GM18867 (cell line): ENCODE measurements at regions not wholly inside any gene's neighbourhood (a gene's known extent, or its start where the extent isn't known, plus 50 kb on each side); places are given as distances from the start of the nearest gene placed in this dataset.

ENCODE experiments used
- ATAC-seq: cut with Tn5 transposase; IDR thresholded peaks from one replicate; pipeline ENCODE4 v1.9.1; 2021; ENCODE audit warnings: mild to moderate bottlenecking, moderate library complexity; ENCODE audit not compliant: unreplicated experiment

- ATAC-seq, result no peak
Observed at GRCh38 chr9:90032296-90033027, 427.6 kb downstream of the GADD45G start.

DNA sequence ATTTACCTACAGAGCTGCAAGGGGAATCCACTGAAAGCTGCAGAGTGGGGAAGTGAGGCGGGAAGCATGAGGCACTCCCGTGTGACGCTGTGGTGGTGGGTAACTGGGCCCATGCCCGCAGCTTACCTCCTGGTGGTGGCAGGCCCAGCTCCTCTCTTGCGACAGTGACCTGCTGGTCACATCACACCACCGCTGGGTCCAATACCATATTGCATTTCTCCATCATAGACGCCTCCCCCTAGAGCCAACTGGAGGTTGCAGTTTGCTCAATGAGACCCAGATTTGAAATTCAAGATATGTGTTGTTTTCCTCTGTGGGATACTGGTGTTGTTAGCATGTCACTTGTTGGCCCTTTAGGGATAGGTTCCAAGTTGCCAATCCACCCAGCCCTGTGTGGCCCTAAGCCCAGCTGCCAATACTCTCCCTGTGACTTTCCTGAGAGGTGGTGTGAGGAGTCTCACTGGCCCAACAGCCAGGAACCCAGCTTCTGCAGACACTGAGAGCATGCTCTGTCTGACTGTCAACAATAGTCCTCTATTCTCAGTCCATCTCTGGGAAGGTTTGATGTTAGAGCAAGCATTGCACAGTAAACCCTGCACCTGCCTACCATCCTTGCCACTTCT is 428.3 kb downstream of the GADD45G start:
- ATAC-seq, result no peak

GRCh38 chr9:90034071-90034470 is 429.3 kb downstream of the GADD45G start:
- ATAC-seq, result no peak

GRCh38 chr9:90035471-90035870 is 430.7 kb downstream of the GADD45G start:
- ATAC-seq, result no peak

GRCh38 chr9:90037146-90037797 is 432.5 kb downstream of the GADD45G start:
- ATAC-seq, result no peak

GRCh38 chr9:90038763-90039162 is 434.0 kb downstream of the GADD45G start:
- ATAC-seq, result no peak

- no peak for ATAC-seq
Observed at GRCh38 chr9:90044263-90044662, 439.5 kb downstream of the GADD45G start.

GRCh38 chr9:90044710-90045151 is 439.9 kb downstream of the GADD45G start:
- ATAC-seq, result no peak

DNA sequence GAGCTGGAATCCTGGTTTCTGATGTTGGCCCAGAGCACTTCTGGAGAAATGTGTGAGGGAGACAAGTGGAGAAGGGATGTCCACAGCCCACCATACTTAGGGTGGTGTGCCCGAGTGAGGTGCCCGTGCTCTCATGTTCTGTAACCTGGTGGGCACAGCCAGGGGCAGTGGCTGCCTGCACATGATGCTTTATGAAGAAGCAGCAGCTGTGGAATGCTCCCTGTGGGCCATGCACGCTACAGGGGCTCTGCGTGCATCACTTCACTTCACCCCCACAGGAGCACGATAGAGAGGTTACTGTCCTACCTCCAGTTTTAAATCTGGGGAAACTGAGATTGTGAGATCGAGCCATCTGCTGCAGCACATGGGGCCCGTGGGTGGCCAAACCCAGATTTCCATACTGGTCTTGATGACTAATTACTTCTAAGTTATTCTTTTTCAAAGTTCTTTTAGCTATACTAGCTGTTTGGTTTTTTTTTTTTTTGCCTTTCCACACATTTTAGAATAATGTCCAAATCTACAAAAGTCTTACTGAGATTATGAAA is 441.6 kb downstream of the GADD45G start:
- ATAC-seq, result no peak

DNA sequence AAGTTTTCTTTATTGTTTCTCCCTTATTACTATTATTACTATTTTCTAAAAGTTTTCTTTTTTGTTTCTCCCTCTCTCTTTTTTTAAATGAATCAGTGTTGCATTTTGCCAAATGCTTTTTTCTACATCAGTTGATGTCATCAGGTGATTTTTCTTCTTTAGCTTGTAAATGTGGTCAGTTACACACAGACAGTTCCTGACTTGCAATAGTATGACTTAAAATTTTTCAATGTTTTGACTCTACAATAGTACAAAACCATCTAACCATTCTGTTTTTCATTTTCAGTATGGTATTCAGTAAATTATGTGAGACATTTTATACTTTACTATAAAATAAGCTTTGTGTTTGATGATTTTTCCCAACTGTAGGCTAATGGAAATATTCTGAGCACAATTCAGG is 443.0 kb downstream of the GADD45G start:
- no peak for ATAC-seq

GRCh38 chr9:90052366-90052765 is 447.6 kb downstream of the GADD45G start:
- no peak for ATAC-seq

GRCh38 chr9:90053027-90053426 is 448.2 kb downstream of the GADD45G start:
- ATAC-seq, result no peak

DNA sequence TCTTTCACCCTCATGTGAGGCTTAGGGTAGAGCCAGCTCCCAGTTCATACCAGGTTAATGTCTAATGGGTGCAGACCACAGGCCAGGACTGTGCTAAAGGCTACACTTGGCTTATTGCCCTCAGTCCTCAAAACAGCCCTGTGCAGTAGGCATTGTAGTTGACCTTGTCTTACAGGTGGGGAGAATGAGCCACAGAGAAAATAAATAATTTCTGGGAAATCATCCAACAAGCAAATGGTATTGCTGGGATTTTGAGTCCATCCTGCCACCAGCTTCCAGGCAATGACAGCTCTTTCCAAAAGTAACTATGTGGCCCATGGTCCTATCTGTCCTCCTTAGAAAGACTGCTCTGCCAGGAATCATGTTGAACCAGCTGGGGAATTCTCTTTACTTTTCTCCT is 450.0 kb downstream of the GADD45G start:
- ATAC-seq, result no peak

GRCh38 chr9:90055226-90055625 is 450.4 kb downstream of the GADD45G start:
- ATAC-seq, result no peak

DNA sequence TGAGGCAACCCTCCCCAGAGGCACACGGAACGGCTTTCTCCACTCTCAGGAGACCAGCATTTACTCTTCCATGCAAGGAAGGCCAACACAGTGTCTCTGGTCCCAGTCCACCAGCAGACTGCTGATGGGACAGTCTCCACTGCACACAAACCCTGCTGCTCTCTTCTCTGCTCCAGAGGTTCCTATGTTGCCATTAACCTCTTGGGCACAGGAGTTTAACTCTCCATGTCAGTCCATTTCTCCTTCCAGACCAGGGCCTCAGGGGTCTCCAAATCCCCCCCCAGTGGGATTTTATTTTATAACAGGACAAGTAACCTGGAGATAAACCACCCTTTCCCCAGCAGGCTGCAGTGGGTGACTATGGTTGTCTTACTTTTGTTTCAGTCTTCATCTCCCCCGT is 452.5 kb downstream of the GADD45G start:
- ATAC-seq, result no peak

DNA sequence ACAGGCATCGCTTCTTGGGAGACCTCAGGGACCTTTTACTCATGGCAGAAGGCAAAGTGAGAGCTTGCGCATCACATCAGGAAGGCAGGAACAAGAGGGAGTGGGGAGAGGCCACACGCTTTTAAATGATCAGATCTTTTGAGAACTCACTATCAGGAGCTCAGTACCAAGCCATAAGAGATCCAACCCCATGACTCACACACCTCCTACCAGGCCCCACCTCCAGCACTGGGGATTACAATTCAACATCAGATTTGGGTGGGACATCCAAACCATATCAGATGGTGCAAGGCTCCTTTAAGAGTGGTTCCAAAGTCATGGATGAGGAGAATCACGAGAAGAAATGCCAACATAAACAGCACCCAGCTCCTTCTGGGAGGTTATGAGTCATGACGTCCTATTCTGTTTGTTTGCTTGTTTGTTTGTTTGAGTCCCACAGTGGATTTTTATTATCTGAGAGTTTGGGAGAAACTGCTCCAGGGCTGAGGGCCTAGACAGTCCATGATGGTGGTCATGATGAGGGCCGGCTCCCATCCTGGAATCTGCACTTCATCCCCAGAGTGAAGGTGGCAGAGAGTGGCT is 453.5 kb downstream of the GADD45G start:
- ATAC-seq, result no peak

GRCh38 chr9:90059436-90059835 is 454.6 kb downstream of the GADD45G start:
- no peak for ATAC-seq

DNA sequence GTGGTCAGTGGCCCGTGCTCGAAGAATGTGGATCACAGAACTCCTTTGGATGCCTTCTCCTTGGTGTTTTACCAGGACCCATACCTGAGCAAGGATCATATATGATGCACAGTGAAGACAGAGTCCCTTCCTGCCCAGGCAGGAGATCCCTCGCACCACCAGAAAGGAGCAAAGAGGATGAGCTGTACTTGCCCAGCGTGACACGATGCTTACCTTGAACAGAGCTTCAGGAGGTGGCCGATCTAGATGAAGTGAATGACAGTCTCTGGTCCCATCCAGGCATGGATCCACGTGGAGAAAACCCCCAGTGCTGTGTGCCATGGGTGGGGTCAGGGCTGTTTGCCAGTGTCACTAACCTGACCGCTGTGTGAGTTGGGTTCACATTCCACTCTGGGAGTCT is 455.4 kb downstream of the GADD45G start:
- no peak for ATAC-seq

DNA sequence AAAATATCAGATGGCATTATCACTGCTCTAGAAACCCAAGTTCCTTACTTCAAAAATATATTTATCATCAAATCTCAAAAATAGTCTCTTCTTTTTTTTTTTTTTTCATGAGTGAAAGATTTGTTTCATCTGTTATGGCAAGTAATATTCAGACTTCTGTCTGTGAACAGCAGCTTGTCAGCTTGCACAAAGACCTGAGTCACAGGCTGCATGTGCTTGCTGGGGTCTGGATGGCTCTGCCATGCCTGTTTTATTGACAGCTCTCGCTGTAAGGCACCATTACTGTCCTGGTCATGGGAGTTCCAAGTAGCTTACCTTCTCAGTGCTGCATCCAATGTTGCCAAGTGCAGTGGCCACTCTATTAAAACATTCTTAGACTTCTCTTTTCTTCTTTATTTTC is 456.4 kb downstream of the GADD45G start:
- ATAC-seq, result no peak

GRCh38 chr9:90062982-90063381 is 458.2 kb downstream of the GADD45G start:
- no peak for ATAC-seq

- no peak for ATAC-seq
Observed at GRCh38 chr9:90064248-90064647, 459.4 kb downstream of the GADD45G start.
